CD14-positive monocyte (primary cell): ENCODE measurements at regions not wholly inside any gene's neighbourhood (a gene's known extent, or its start where the extent isn't known, plus 50 kb on each side); places are given as distances from the start of the nearest gene placed in this dataset.

Experiments used
- DNase-seq, 3 donors: peaks; one replicate each; pipeline ENCODE4 v3.0.0-alpha.2; 2011 to 2022
- H2AFZ ChIP-seq: 2 replicates; pipeline ENCODE4 v1.6.0; 2012; ENCODE audit warnings: mild to moderate bottlenecking, low read depth, low read length, inconsistent platforms; ENCODE audit not compliant: insufficient read depth, poor library complexity, severe bottlenecking
- H3K27ac ChIP-seq, 2 donors: 1 replicate in 1 of 2; 2 replicates in 1 of 2; pipeline ENCODE4 v1.5.1; 2012 to 2013; ENCODE audit warnings: low read length in 2 of 2, control low read depth in 1 of 2, inconsistent platforms in 1 of 2, low read depth in 1 of 2, mild to moderate bottlenecking in 1 of 2
- H3K27me3 ChIP-seq, 2 donors: one replicate each; pipeline versions ENCODE4 v1.6.0 to v1.6.1; 2011 to 2013; ENCODE audit warnings: low read length in 2 of 2; ENCODE audit not compliant: control insufficient read depth in 2 of 2, insufficient read depth in 2 of 2
- H3K36me3 ChIP-seq, 2 donors: replicated peaks in 1 of 2; 1 replicate in 1 of 2; 2 replicates in 1 of 2; pipeline versions ENCODE4 v1.5.1 to v1.6.1; 2012 to 2013; ENCODE audit warnings: low read length in 2 of 2, control low read depth in 1 of 2, inconsistent platforms in 1 of 2, mild to moderate bottlenecking in 1 of 2; ENCODE audit not compliant: insufficient read depth in 2 of 2, control insufficient read depth in 1 of 2
- H3K4me1 ChIP-seq, 2 donors: 1 replicate in 1 of 2; 2 replicates in 1 of 2; pipeline versions ENCODE4 v1.5.1 to v1.6.1; 2012 to 2013; ENCODE audit warnings: low read length in 2 of 2, control low read depth in 1 of 2, inconsistent platforms in 1 of 2, mild to moderate bottlenecking in 1 of 2, moderate library complexity in 1 of 2; ENCODE audit not compliant: insufficient read depth in 2 of 2, control insufficient read depth in 1 of 2
- H3K4me2 ChIP-seq: replicated peaks from 2 replicates; pipeline ENCODE3; 2012; ENCODE audit warnings: low read length, moderate library complexity, mild to moderate bottlenecking; ENCODE audit not compliant: poor library complexity, severe bottlenecking; ENCODE audit errors: extremely low read depth
- H3K4me3 ChIP-seq, 3 experiments: fragments of 200-600 bp in 1 of 3; sonication (generic) in 1 of 3; replicated peaks in 1 of 3; 1 replicate in 2 of 3; 2 replicates in 1 of 3; pipeline ENCODE4 v1.5.1; 2011 to 2013; ENCODE audit warnings: low read length in 3 of 3, mild to moderate bottlenecking in 3 of 3, control low read depth in 2 of 3, low read depth in 2 of 3, inconsistent platforms in 1 of 3, moderate library complexity in 1 of 3
- H3K79me2 ChIP-seq: 2 replicates; pipeline ENCODE4 v1.6.0; 2012; ENCODE audit warnings: mild to moderate bottlenecking, control low read depth, inconsistent platforms, low read length, moderate library complexity; ENCODE audit not compliant: insufficient read depth
- H3K9ac ChIP-seq: 2 replicates; pipeline ENCODE4 v1.6.0; 2017; ENCODE audit warnings: low read length, mild to moderate bottlenecking; ENCODE audit not compliant: insufficient read depth, poor library complexity, severe bottlenecking
- H3K9me3 ChIP-seq, 2 donors: replicated peaks in 1 of 2; 1 replicate in 1 of 2; 2 replicates in 1 of 2; pipeline versions ENCODE4 v1.5.1 to v1.6.1; 2012 to 2013; ENCODE audit warnings: low read length in 2 of 2, control low read depth in 1 of 2; ENCODE audit not compliant: control insufficient read depth in 1 of 2, insufficient read depth in 1 of 2
- H4K20me1 ChIP-seq: 2 replicates; pipeline ENCODE4 v1.6.0; 2012; ENCODE audit warnings: mild to moderate bottlenecking, low read length, control low read depth, moderate library complexity; ENCODE audit not compliant: insufficient read depth
- H3K27ac Mint-ChIP-seq, 7 donors: one replicate each; pipeline ENCODE4 v1.8.0; 2020; ENCODE audit warnings: mild to moderate bottlenecking in 7 of 7, mixed read lengths in 7 of 7, moderate library complexity in 6 of 7, inconsistent platforms in 2 of 7
- H3K27me3 Mint-ChIP-seq, 3 donors: one replicate each; pipeline ENCODE4 v1.8.0; 2021 to 2022; ENCODE audit warnings: low read depth in 3 of 3, mild to moderate bottlenecking in 3 of 3, mixed read lengths in 3 of 3, moderate library complexity in 3 of 3, inconsistent platforms in 1 of 3
- H3K36me3 Mint-ChIP-seq, 2 donors: one replicate each; pipeline ENCODE4 v1.8.0; 2020; ENCODE audit warnings: mixed read lengths in 2 of 2, inconsistent platforms in 1 of 2, mild to moderate bottlenecking in 1 of 2
- H3K4me1 Mint-ChIP-seq: one replicate; pipeline ENCODE4 v1.8.0; 2020; ENCODE audit warnings: mild to moderate bottlenecking, mixed read lengths
- H3K4me3 Mint-ChIP-seq, 2 donors: one replicate each; pipeline ENCODE4 v1.8.0; 2020; ENCODE audit warnings: mild to moderate bottlenecking in 2 of 2, mixed read lengths in 2 of 2, moderate library complexity in 1 of 2
- H3K9me3 Mint-ChIP-seq, 7 donors: one replicate each; pipeline ENCODE4 v1.8.0; 2020 to 2022; ENCODE audit warnings: mixed read lengths in 7 of 7, mild to moderate bottlenecking in 6 of 7, moderate library complexity in 6 of 7, inconsistent platforms in 2 of 7
- CTCF ChIP-seq: fragments of 200-600 bp; IDR thresholded peaks from one replicate; pipeline ENCODE4 v1.8.0; 2022; ENCODE audit warnings: antibody characterized with exemption, mild to moderate bottlenecking
- WGBS: methylation state at CpG from one replicate; pipeline ENCODE4 v1.1.5; 2013; ENCODE audit warnings: missing lambda C conversion rate; ENCODE audit not compliant: insufficient coverage; 5-methylcytosine and 5-hydroxymethylcytosine counted together
- intact Hi-C, 2 donors: fragments of 100-400 bp; cut with micrococcal nuclease; formaldehyde crosslinking; loops; one replicate each; pipeline versions ENCODE4 v1.15.0 to v1.15.1; 2023

DNA sequence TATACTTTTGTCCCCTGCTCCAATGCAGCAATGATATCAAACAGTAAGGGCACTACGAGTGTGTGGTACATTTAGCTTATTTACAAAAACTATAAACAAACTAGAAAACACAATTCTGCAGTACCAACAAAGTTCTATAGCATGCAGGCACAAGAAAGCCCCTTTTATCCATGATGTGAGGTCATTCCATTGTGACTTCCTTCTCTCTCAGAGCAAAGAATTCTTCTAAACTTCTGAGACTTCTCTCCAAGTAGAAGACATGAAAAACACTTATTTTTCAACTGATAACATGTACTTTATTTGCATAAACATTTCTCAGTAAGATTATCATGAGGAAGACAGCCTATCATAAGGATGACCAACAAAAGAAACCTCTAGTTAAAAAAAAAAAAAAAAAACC, 569.8 kb downstream of the TLE1 start:
- H3K4me1 ChIP-seq: peaks cover 6 to 18% of the 10 kb centered on the region in 2 donors
- H3K79me2 ChIP-seq: no peaks in the 10 kb centered on the region
- no peak overlapping the region for H3K4me3 Mint-ChIP-seq
- no peak overlapping the region for H3K4me2 ChIP-seq
- H3K9me3 ChIP-seq: peaks cover 6 to 20% of the 10 kb centered on the region in 2 donors
- TF ChIP-seq CTCF: no peak
- no CpG with 5 or more reads among the region's 1 CpG for WGBS
- H3K27me3 ChIP-seq: no peaks in the 10 kb centered on the region
- H3K9me3 Mint-ChIP-seq: peaks cover 6 to 17% (median 13%) of the 10 kb centered on the region in 7 donors
- no peak overlapping the region for H2AFZ ChIP-seq
- H3K27ac Mint-ChIP-seq: no peak overlapping the region
- H3K27ac ChIP-seq: no peak overlapping the region
- no peaks in the 10 kb centered on the region for H3K36me3 Mint-ChIP-seq
- H3K36me3 ChIP-seq: no peaks in the 10 kb centered on the region
- DNase-seq: no peak
- intact Hi-C loops: no loop called here
- peaks cover 0 to 3% (median 1%) of the 10 kb centered on the region in 3 donors for H3K27me3 Mint-ChIP-seq
- H3K4me1 Mint-ChIP-seq: peaks cover 36% of the 10 kb centered on the region
- no peak overlapping the region for H3K4me3 ChIP-seq
- H3K9ac ChIP-seq: no peak overlapping the region
- no peaks in the 10 kb centered on the region for H4K20me1 ChIP-seq

DNA sequence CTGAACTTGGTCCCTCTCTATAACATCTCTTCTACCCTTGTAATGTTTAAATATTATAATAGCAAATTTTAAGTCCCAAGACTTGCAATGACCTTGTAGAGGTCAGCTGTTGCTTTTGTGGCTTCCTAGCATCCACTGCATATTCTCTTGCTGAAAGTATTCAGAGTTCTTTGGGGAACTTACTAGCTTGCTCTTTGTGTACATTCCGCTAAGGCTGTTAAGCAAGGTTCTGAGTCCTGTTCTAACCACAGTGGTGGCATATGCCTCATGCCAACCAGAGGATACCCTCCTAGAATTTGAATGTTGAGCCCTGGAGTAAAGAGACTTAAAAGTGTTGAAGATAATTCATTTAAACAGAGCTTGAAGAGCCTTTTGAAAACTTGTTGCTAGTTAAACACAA, 570.9 kb downstream of the TLE1 start:
- TF ChIP-seq CTCF: no peak
- Mint-ChIP-seq H3K27me3 (peaks cover 0 to 3% (median 1%) of the 10 kb centered on the region in 3 donors), H3K36me3 (no peaks in the 10 kb centered on the region), H3K4me1 (peaks cover 47% of the 10 kb centered on the region), H3K9me3 (peaks cover 6 to 17% (median 12%) of the 10 kb centered on the region in 7 donors), H3K4me3 (no peak overlapping the region), H3K27ac (no peak overlapping the region)
- no peak for DNase-seq
- Histone ChIP-seq H3K9me3 (peaks cover 6 to 20% of the 10 kb centered on the region in 2 donors), H3K4me1 (peaks cover 17 to 29% of the 10 kb centered on the region in 2 donors), H3K27ac (no peak overlapping the region), H3K27me3 (no peaks in the 10 kb centered on the region), H3K79me2 (no peaks in the 10 kb centered on the region), H3K4me3 (no peak overlapping the region), H3K4me2 (no peak overlapping the region), H2AFZ (no peak overlapping the region), H3K36me3 (no peaks in the 10 kb centered on the region), H4K20me1 (no peaks in the 10 kb centered on the region), H3K9ac (no peak overlapping the region)
- intact Hi-C loops: no loop called here
- 0% methylated on average over 1 of the region's 1 CpG for WGBS
